Ishikawa (cell line): ENCODE measurements at regions not wholly inside any gene's neighbourhood (a gene's known extent, or its start where the extent isn't known, plus 50 kb on each side); places are given as distances from the start of the nearest gene placed in this dataset.

Source experiments
- CEBPB ChIP-seq: IDR thresholded peaks from 2 replicates; pipeline ENCODE4 v1.6.1; 2012
- CREB1 ChIP-seq: IDR thresholded peaks from 2 replicates; pipeline ENCODE4 v1.6.1; 2012; ENCODE audit warnings: low read depth
- EGR1 ChIP-seq: IDR thresholded peaks from 2 replicates; pipeline ENCODE4 v1.6.1; 2012
- EP300 ChIP-seq: IDR thresholded peaks from 2 replicates; pipeline ENCODE4 v1.6.1; 2012; ENCODE audit warnings: borderline replicate concordance
- FOXM1 ChIP-seq: IDR thresholded peaks from 2 replicates; pipeline ENCODE4 v1.6.1; 2012; ENCODE audit warnings: low read depth, borderline replicate concordance
- NFIC ChIP-seq: IDR thresholded peaks from 2 replicates; pipeline ENCODE4 v1.6.1; 2012
- RAD21 ChIP-seq: IDR thresholded peaks from 2 replicates; pipeline ENCODE4 v1.6.1; 2012; ENCODE audit warnings: low read depth
- TAF1 ChIP-seq: IDR thresholded peaks from 2 replicates; pipeline ENCODE4 v1.6.1; 2012; ENCODE audit warnings: low read depth, mild to moderate bottlenecking
- TCF12 ChIP-seq: IDR thresholded peaks from 2 replicates; pipeline ENCODE4 v1.6.1; 2012; ENCODE audit warnings: low read depth
- TEAD4 ChIP-seq: IDR thresholded peaks from 2 replicates; pipeline ENCODE4 v1.6.1; 2012
- YY1 ChIP-seq: IDR thresholded peaks from 2 replicates; pipeline ENCODE4 v1.6.1; 2012; ENCODE audit warnings: low read depth
- ZBTB7A ChIP-seq: IDR thresholded peaks from 2 replicates; pipeline ENCODE4 v1.6.1; 2012; ENCODE audit warnings: low read depth
- TF ChIP-seq, protein P1 (sequence below): IDR thresholded peaks from 2 replicates; pipeline ENCODE4 v1.6.1; 2012
- TF ChIP-seq, protein P2 (sequence below): IDR thresholded peaks from 2 replicates; pipeline ENCODE4 v1.6.1; 2012
- TF ChIP-seq, protein P3 (sequence below): IDR thresholded peaks from 2 replicates; pipeline ENCODE4 v1.6.1; 2012; ENCODE audit warnings: low read depth, mild to moderate bottlenecking

DNA sequence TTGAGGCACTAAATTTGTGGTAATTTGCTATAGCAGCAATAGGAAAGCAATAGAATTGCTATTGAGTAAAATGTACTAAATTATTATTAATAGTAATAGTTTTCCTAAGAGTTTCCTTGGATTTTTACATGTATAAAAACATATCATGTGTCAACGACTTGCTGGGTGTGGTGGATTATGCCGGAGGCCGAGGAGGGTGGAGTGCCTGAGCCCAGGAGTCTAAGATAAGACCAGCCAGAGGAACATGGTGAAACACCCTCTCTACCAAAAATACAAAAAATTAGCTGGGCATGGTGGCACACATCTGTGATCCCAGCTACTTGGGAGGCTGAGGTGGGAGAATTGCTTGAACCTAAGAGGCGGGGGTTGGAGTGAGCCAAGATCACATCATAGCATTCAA is 749.9 kb downstream of the TBL1XR1 start:
- TF ChIP-seq CEBPB (no peak), FOXM1 (no peak), NFIC (no peak), TAF1 (no peak), RAD21 (no peak), CREB1 (no peak), YY1 (no peak), ZBTB7A (no peak), TCF12 (no peak), EP300 (no peak)
- TF ChIP-seq, protein P1, sequence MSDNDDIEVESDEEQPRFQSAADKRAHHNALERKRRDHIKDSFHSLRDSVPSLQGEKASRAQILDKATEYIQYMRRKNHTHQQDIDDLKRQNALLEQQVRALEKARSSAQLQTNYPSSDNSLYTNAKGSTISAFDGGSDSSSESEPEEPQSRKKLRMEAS: no peak

DNA sequence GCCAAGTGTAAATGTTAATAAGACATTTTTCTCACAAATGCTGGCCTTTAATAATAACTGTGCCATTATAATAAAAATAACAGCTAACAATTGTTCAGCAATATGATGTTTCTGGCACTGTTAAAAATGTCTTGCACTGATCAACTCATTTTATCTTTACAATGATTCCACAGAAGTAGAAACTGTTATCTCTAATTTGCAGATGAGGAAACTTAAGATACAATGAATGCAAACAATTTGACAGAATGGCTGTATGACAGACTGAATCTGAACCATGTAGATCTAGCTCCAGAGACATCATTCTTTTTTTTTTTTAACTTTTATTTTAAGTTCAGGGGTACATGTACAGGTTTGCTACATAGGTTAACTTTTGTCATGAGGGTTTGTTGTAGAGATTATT is 755.0 kb downstream of the TBL1XR1 start:
- TF ChIP-seq TEAD4: no peak
- no peak for TF ChIP-seq EGR1
- TF ChIP-seq, protein P1: no peak
- no peak for TF ChIP-seq FOXM1
- no peak for TF ChIP-seq CEBPB
- TF ChIP-seq, protein P2, sequence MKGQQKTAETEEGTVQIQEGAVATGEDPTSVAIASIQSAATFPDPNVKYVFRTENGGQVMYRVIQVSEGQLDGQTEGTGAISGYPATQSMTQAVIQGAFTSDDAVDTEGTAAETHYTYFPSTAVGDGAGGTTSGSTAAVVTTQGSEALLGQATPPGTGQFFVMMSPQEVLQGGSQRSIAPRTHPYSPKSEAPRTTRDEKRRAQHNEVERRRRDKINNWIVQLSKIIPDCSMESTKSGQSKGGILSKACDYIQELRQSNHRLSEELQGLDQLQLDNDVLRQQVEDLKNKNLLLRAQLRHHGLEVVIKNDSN: no peak
- no peak for TF ChIP-seq NFIC
- no peak for TF ChIP-seq TCF12
- TF ChIP-seq, protein P3, sequence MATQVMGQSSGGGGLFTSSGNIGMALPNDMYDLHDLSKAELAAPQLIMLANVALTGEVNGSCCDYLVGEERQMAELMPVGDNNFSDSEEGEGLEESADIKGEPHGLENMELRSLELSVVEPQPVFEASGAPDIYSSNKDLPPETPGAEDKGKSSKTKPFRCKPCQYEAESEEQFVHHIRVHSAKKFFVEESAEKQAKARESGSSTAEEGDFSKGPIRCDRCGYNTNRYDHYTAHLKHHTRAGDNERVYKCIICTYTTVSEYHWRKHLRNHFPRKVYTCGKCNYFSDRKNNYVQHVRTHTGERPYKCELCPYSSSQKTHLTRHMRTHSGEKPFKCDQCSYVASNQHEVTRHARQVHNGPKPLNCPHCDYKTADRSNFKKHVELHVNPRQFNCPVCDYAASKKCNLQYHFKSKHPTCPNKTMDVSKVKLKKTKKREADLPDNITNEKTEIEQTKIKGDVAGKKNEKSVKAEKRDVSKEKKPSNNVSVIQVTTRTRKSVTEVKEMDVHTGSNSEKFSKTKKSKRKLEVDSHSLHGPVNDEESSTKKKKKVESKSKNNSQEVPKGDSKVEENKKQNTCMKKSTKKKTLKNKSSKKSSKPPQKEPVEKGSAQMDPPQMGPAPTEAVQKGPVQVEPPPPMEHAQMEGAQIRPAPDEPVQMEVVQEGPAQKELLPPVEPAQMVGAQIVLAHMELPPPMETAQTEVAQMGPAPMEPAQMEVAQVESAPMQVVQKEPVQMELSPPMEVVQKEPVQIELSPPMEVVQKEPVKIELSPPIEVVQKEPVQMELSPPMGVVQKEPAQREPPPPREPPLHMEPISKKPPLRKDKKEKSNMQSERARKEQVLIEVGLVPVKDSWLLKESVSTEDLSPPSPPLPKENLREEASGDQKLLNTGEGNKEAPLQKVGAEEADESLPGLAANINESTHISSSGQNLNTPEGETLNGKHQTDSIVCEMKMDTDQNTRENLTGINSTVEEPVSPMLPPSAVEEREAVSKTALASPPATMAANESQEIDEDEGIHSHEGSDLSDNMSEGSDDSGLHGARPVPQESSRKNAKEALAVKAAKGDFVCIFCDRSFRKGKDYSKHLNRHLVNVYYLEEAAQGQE: no peak
- TF ChIP-seq YY1: no peak
- no peak for TF ChIP-seq ZBTB7A
- no peak for TF ChIP-seq RAD21
- TF ChIP-seq EP300: no peak
- TF ChIP-seq CREB1: no peak
- TF ChIP-seq TAF1: no peak

DNA sequence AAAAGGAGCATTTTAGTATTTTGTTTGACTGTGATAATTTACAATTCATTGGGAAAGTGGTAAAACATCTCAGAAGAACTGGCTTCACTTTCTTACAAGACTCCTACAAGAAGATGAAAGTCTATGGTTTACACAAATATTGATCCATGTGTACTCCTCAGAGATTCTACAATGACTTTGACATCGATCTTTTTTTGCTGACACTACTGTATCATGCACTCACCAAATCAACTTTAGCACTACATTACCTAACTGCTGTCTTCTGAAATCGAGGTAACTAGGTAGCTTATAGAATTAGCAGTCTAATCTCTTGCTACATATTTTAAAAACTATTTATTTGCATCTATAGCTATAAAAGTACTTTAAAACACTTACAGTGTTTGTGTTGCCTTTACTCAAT is 757.6 kb downstream of the TBL1XR1 start:
- TF ChIP-seq YY1 (no peak), TAF1 (no peak), CEBPB (no peak), NFIC (no peak), TEAD4 (no peak), TCF12 (no peak), CREB1 (no peak), FOXM1 (no peak), EP300 (no peak), ZBTB7A (no peak), EGR1 (no peak), RAD21 (no peak)
- TF ChIP-seq, protein P1: no peak
- TF ChIP-seq, protein P3: no peak
- TF ChIP-seq, protein P2: no peak

DNA sequence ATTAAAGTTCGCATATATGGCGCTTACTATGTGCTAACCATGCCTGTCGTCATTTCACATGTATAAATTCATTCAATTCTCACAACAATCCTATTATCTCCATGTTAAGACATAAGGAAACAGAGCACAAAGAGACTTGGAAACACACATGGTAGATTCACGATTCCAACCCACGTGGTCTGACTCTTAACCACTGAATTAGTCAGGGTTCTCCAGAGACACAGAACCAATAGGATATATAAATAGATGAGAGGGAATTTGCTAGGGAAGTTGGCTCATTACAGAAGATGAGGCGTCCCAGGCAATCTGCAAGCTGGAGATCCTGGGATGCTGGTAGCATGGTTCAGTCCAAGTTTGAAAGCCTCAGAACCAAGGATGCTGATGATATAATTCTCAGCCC is 765.3 kb downstream of the TBL1XR1 start:
- no peak for TF ChIP-seq FOXM1
- no peak for TF ChIP-seq YY1
- no peak for TF ChIP-seq EP300

DNA sequence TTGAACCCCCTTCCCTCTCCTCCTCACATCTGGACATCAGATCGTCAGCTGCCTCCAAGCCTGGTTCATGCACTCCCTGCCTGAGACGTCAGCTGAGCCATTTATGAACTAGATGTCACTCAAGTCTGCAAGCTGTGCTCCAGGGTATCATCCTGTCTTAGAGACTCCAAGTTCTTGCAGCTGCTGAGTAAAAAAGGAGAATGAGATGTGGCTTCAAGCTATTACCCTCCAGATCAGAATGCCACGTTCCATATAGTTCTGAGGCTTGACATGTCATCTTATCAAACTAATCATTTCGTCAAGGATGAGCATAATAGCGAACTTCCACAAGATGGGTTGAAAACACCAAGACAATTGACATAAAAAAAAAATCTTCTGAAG is 766.3 kb downstream of the TBL1XR1 start:
- TF ChIP-seq RAD21: no peak
- TF ChIP-seq, protein P1: no peak
- TF ChIP-seq ZBTB7A: no peak
- TF ChIP-seq YY1: no peak
- TF ChIP-seq, protein P3: no peak
- no peak for TF ChIP-seq CREB1
- no peak for TF ChIP-seq FOXM1
- no peak for TF ChIP-seq EP300
- TF ChIP-seq, protein P2: no peak
- TF ChIP-seq TCF12: no peak
- TF ChIP-seq EGR1: no peak
- no peak for TF ChIP-seq CEBPB
- no peak for TF ChIP-seq TAF1
- no peak for TF ChIP-seq NFIC
- no peak for TF ChIP-seq TEAD4
